ENCODE measurements at regions not wholly inside any gene's neighbourhood (a gene's known extent, or its start where the extent isn't known, plus 50 kb on each side); places are given as distances from the start of the nearest gene placed in this dataset.

DNA sequence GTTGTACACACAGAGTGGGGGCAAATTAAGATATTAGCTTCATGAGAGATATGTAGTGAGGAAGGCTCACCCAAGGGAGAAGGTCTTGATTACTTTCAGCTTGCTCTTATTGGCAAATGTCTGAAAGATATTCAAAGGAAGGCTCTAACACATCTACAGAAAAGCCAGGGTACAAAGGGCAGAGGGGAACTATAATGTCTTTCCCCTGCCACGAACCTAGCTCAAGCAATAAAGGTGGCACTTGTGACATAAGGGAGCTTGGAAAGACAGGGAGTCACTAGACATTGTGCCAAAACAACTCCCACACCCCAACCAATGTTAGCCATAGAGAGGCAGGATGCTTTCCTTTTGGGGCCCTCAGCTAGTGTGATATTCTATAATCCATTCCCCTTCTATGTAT, 52.2 kb upstream of the SOX9 start:
- DNase-seq = no peak

DNA sequence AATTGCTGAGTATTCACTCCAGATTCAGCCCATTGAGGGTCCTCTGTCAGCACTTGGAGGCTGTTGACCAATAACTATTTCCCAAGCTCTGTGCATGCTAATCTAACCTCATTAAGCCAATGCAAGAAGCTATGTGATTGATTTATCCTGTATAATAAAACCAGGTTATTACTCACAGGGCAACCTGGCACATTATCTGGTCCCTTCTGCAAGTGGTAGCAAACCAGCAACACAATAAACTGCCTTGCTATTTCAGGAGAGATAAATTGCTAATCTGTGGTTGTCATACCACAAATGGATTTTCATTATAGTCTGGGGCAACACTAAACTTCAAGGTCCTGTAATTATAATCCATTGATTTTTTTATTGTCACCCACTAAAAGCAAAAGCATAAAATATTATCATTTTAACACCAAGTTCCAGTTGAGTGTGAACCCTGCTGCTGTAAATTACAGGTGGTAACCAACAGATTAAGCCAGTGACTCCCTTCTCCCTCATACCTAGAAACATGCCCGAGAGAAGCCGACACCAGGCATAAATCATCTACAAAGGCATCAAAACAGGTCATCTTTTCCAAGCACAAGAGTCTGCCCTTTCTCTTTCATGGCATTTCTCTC, 51.1 kb upstream of the SOX9 start:
- DNase-seq = no peak

All from NCI-H2171 (cell line).